ENCODE measurements at regions not wholly inside any gene's neighbourhood (a gene's known extent, or its start where the extent isn't known, plus 50 kb on each side); places are given as distances from the start of the nearest gene placed in this dataset.
"Not testable (repeated sequence)": the region's sequence is repeated elsewhere in the genome, so short reads cannot be mapped to it uniquely, and the experiment has no call there.

DNA sequence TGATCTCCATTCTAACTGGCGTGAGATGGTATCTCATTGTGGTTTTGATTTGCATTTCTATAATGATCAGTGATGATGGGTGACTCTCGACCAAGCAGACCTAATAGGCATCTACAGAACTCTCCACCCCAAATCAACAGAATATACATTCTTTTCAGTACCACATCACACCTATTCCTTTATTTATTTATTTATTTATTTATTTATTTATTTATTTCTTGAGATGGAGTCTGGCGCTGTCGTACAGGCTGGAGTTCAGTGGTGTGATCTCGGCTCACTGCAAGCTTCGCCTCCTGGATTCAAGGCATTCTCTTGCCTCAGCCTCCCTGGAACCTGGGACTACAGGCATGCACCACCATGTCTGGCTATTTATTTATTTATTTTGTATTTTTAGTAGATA, 496.3 kb downstream of the TENT5A start:
- TF ChIP-seq, protein P1, sequence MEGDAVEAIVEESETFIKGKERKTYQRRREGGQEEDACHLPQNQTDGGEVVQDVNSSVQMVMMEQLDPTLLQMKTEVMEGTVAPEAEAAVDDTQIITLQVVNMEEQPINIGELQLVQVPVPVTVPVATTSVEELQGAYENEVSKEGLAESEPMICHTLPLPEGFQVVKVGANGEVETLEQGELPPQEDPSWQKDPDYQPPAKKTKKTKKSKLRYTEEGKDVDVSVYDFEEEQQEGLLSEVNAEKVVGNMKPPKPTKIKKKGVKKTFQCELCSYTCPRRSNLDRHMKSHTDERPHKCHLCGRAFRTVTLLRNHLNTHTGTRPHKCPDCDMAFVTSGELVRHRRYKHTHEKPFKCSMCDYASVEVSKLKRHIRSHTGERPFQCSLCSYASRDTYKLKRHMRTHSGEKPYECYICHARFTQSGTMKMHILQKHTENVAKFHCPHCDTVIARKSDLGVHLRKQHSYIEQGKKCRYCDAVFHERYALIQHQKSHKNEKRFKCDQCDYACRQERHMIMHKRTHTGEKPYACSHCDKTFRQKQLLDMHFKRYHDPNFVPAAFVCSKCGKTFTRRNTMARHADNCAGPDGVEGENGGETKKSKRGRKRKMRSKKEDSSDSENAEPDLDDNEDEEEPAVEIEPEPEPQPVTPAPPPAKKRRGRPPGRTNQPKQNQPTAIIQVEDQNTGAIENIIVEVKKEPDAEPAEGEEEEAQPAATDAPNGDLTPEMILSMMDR (IDR thresholded peaks at IDR 0.05; ENCODE audit: insufficient read depth, low read length): not testable (repeated sequence)
- not testable (repeated sequence) for TF ChIP-seq POLR2AphosphoS5 (IDR thresholded peaks at IDR 0.05; ENCODE audit: low read depth); SPI1 (IDR thresholded peaks at IDR 0.05; ENCODE audit: borderline replicate concordance, low read depth)
- TF ChIP-seq, protein P2, sequence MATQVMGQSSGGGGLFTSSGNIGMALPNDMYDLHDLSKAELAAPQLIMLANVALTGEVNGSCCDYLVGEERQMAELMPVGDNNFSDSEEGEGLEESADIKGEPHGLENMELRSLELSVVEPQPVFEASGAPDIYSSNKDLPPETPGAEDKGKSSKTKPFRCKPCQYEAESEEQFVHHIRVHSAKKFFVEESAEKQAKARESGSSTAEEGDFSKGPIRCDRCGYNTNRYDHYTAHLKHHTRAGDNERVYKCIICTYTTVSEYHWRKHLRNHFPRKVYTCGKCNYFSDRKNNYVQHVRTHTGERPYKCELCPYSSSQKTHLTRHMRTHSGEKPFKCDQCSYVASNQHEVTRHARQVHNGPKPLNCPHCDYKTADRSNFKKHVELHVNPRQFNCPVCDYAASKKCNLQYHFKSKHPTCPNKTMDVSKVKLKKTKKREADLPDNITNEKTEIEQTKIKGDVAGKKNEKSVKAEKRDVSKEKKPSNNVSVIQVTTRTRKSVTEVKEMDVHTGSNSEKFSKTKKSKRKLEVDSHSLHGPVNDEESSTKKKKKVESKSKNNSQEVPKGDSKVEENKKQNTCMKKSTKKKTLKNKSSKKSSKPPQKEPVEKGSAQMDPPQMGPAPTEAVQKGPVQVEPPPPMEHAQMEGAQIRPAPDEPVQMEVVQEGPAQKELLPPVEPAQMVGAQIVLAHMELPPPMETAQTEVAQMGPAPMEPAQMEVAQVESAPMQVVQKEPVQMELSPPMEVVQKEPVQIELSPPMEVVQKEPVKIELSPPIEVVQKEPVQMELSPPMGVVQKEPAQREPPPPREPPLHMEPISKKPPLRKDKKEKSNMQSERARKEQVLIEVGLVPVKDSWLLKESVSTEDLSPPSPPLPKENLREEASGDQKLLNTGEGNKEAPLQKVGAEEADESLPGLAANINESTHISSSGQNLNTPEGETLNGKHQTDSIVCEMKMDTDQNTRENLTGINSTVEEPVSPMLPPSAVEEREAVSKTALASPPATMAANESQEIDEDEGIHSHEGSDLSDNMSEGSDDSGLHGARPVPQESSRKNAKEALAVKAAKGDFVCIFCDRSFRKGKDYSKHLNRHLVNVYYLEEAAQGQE (IDR thresholded peaks at IDR 0.05; ENCODE audit: insufficient replicate concordance, low read depth): not testable (repeated sequence)

Measured in HL-60 (cell line).